ENCODE measurements at regions not wholly inside any gene's neighbourhood (a gene's known extent, or its start where the extent isn't known, plus 50 kb on each side); places are given as distances from the start of the nearest gene placed in this dataset.

DNA sequence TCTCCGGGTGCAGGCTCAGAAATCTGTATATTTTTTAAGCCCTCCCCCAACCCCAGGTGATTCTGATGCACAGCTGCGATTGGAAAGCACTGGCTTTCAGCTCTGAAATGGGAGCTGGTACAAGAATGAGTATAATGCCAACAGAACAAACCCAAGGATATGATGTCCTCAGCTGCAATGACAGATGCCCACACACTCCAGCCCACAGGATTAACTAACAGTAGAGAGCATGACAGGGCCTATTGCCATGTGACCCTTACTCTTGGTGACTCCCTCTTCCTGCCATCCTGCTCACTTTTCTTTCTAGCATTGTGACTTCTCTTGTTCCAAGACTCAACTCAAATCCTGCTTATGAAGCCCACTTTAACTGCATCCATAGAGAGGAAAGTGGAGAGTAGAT, 174.5 kb downstream of the FGF18 start:
- no peaks in the 10 kb centered on the region for H3K27me3 ChIP-seq (ENCODE audit: control insufficient read depth, insufficient read depth, low read length)
- no peak overlapping the region for H3K27ac ChIP-seq (ENCODE audit: low read depth, low read length)
- no peaks in the 10 kb centered on the region for H3K36me3 ChIP-seq (ENCODE audit: control insufficient read depth, insufficient read depth, low read length)
- no peaks in the 10 kb centered on the region for H3K9me3 ChIP-seq (ENCODE audit: control insufficient read depth, insufficient read depth, low read length)
- peaks cover 7% of the 10 kb centered on the region for H3K4me1 ChIP-seq (ENCODE audit: control insufficient read depth, insufficient read depth, low read length)
- H3K4me3 ChIP-seq (ENCODE audit: low read depth, low read length), result no peak overlapping the region
- H3K9ac ChIP-seq (ENCODE audit: low read depth, low read length), result no peak overlapping the region

DNA sequence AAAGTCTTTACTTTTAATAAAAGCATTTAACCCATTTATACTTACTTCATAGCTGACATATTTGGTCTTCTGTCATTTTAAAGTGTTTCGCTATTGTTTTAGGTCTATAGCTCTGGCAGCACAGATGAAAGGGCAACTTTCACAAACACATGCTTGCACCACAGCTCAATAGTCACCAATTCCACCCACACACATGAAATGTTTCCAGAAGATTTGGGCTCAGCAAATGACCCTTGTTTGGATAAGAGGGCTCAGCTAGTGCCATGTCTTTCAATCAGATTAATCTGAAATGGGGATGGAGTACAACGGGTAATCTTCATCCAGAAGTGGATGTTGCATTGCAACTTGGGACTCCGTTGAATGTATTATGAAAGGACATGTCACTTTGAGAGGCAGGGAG, 176.0 kb downstream of the FGF18 start:
- H3K4me3 ChIP-seq (ENCODE audit: low read depth, low read length), result no peak overlapping the region
- H3K9me3 ChIP-seq (ENCODE audit: control insufficient read depth, insufficient read depth, low read length), result no peaks in the 10 kb centered on the region
- no peaks in the 10 kb centered on the region for H3K27me3 ChIP-seq (ENCODE audit: control insufficient read depth, insufficient read depth, low read length)
- peaks cover 7% of the 10 kb centered on the region for H3K4me1 ChIP-seq (ENCODE audit: control insufficient read depth, insufficient read depth, low read length)
- no peaks in the 10 kb centered on the region for H3K36me3 ChIP-seq (ENCODE audit: control insufficient read depth, insufficient read depth, low read length)
- H3K9ac ChIP-seq (ENCODE audit: low read depth, low read length), result no peak overlapping the region
- H3K27ac ChIP-seq (ENCODE audit: low read depth, low read length), result no peak overlapping the region

DNA sequence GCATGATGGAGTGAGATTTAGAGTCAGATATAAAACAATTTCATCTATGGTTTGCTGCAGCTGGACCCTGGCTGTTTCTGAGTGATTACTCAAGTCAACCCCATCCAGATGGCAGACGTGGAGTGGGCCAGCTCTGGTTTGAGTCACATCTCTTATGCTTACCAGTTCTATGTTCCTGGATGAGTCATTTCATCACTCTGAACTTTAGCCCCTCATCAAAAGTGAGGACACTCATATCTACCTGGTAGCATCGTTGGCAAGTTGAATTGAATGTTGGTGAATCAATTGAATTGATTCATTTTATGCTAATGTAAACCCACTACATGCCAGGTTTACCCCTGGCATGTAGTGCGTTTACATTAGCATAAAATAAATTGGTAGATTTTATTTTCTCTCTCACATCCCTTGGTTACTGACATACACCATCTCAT, 176.4 kb downstream of the FGF18 start:
- Histone ChIP-seq H3K4me1 (ENCODE audit: control insufficient read depth, insufficient read depth, low read length) (peaks cover 7% of the 10 kb centered on the region), H3K4me3 (ENCODE audit: low read depth, low read length) (no peak overlapping the region), H3K27me3 (ENCODE audit: control insufficient read depth, insufficient read depth, low read length) (no peaks in the 10 kb centered on the region), H3K9me3 (ENCODE audit: control insufficient read depth, insufficient read depth, low read length) (no peaks in the 10 kb centered on the region), H3K36me3 (ENCODE audit: control insufficient read depth, insufficient read depth, low read length) (no peaks in the 10 kb centered on the region), H3K9ac (ENCODE audit: low read depth, low read length) (no peak overlapping the region), H3K27ac (ENCODE audit: low read depth, low read length) (no peak overlapping the region)

DNA sequence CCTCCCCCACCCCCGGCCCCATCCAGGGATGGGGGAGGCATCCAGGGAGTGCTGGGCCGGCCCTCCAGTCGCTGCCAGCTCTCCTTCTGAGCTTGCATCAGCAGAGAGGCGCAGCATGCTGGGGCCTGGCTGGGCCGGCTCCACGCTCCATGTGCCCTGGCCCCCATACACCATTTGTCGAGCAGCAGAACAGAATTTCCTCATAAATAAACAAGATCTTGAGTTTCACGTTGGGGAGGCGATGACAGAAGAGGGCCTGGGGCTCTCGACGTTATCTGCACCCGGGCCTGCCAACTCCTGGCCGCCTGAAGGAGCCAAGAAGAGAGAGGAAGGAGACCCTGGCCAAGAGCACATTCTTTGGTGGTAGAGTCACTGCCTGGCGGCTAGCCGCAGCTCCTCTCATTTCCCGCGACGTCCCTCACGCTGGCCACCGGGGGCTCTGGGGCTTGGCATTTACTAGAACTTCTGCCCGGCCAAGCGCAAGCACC, 177.0 kb downstream of the FGF18 start:
- no peak overlapping the region; the same call in 1 of the 2 replicates for H3K9ac ChIP-seq (ENCODE audit: low read depth, low read length)
- no peak overlapping the region for H3K4me3 ChIP-seq (ENCODE audit: low read depth, low read length)
- no peaks in the 10 kb centered on the region for H3K9me3 ChIP-seq (ENCODE audit: control insufficient read depth, insufficient read depth, low read length)
- H3K4me1 ChIP-seq (ENCODE audit: control insufficient read depth, insufficient read depth, low read length), result peaks cover 7% of the 10 kb centered on the region
- H3K36me3 ChIP-seq (ENCODE audit: control insufficient read depth, insufficient read depth, low read length), result no peaks in the 10 kb centered on the region
- peak overlapping the region; percentile 71 for H3K27ac ChIP-seq (ENCODE audit: low read depth, low read length)
- no peaks in the 10 kb centered on the region for H3K27me3 ChIP-seq (ENCODE audit: control insufficient read depth, insufficient read depth, low read length)

DNA sequence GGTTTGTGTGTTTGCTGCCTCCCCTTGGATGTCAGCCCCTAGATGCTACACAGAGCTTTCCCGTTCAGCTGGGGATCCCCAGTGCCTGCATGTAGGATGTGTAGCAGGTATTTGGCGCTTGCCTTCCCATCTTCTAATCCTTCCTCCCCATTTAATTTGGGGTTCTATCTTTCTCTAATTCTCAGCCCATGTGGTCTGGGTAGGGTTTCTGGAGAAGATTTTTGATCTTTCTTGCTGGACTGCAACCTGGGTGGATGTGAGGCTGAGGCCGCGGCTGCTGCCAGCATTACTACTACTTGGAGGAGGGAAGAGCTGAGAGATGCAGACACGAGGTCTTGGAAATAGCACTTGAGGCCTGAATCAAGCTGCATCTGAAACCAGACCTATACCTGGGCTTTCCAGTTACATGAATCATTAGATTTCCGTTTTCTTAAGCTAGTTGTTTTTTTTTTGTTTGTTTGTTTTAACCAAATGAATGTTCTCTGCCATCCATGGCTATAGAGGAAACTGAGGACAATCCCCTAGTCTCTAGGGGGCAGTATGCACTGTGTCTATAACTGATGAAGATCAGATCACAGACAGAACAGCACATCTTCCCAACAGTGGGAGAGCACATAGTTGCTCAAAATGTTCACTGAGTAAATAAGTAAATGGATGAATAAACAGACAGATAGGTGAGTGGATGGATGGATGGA, 178.6 kb downstream of the FGF18 start:
- no peaks in the 10 kb centered on the region for H3K36me3 ChIP-seq (ENCODE audit: control insufficient read depth, insufficient read depth, low read length)
- H3K9ac ChIP-seq (ENCODE audit: low read depth, low read length), result no peak overlapping the region
- H3K27me3 ChIP-seq (ENCODE audit: control insufficient read depth, insufficient read depth, low read length), result no peaks in the 10 kb centered on the region
- no peaks in the 10 kb centered on the region for H3K9me3 ChIP-seq (ENCODE audit: control insufficient read depth, insufficient read depth, low read length)
- H3K27ac ChIP-seq (ENCODE audit: low read depth, low read length), result no peak overlapping the region
- no peak overlapping the region for H3K4me3 ChIP-seq (ENCODE audit: low read depth, low read length)
- H3K4me1 ChIP-seq (ENCODE audit: control insufficient read depth, insufficient read depth, low read length), result peaks cover 7% of the 10 kb centered on the region

DNA sequence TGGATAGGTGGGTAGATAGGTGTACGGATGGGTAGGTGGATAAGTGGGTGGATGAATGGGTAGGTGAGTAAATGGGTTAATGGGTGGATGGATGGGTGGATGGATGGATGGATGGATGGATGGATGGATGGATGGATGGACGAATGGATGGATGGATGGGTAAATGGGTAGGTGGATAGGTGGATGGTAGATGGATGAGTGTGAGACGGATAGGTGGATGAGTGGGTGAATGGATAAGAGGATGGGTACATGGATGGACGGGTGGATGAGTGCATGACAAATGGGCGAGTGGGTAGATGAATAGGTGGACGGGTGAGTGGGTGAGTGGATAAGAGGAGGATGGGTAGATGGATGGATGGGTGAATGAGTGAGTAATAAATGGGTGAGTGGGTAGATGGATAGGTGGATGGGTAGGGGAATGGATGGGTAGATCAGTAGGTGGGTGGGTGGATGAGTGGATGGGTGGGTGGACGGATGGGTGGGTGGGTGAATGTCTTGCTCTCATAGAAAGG, 179.2 kb downstream of the FGF18 start:
- no peak overlapping the region for H3K4me3 ChIP-seq (ENCODE audit: low read depth, low read length)
- no peaks in the 10 kb centered on the region for H3K36me3 ChIP-seq (ENCODE audit: control insufficient read depth, insufficient read depth, low read length)
- H3K4me1 ChIP-seq (ENCODE audit: control insufficient read depth, insufficient read depth, low read length), result peaks cover 7% of the 10 kb centered on the region
- H3K9me3 ChIP-seq (ENCODE audit: control insufficient read depth, insufficient read depth, low read length), result no peaks in the 10 kb centered on the region
- no peak overlapping the region for H3K27ac ChIP-seq (ENCODE audit: low read depth, low read length)
- no peak overlapping the region for H3K9ac ChIP-seq (ENCODE audit: low read depth, low read length)
- H3K27me3 ChIP-seq (ENCODE audit: control insufficient read depth, insufficient read depth, low read length), result no peaks in the 10 kb centered on the region

DNA sequence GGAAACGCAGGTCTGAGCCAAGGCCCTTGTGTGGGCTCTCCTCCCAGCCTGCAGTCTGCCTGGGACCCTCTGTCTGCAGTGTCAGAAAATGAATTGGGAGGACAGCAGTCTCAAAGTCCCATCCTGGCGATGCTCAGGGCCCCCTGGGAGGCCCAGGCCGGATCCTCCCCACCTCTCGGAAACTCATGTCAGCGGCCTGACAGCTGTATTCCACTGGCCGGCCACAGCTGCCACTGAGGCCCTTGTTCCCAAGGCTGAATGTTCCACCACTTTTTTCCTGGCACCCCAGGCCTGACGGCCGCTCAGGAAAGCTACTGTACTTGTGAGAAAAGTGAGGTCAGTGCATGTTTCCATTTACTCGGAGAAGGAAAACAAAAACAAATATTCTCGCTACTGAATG, 180.0 kb downstream of the FGF18 start:
- no peaks in the 10 kb centered on the region for H3K9me3 ChIP-seq (ENCODE audit: control insufficient read depth, insufficient read depth, low read length)
- no peaks in the 10 kb centered on the region for H3K27me3 ChIP-seq (ENCODE audit: control insufficient read depth, insufficient read depth, low read length)
- H3K4me3 ChIP-seq (ENCODE audit: low read depth, low read length), result no peak overlapping the region
- no peak overlapping the region for H3K9ac ChIP-seq (ENCODE audit: low read depth, low read length)
- no peaks in the 10 kb centered on the region for H3K36me3 ChIP-seq (ENCODE audit: control insufficient read depth, insufficient read depth, low read length)
- peaks cover 7% of the 10 kb centered on the region for H3K4me1 ChIP-seq (ENCODE audit: control insufficient read depth, insufficient read depth, low read length)
- H3K27ac ChIP-seq (ENCODE audit: low read depth, low read length), result no peak overlapping the region

DNA sequence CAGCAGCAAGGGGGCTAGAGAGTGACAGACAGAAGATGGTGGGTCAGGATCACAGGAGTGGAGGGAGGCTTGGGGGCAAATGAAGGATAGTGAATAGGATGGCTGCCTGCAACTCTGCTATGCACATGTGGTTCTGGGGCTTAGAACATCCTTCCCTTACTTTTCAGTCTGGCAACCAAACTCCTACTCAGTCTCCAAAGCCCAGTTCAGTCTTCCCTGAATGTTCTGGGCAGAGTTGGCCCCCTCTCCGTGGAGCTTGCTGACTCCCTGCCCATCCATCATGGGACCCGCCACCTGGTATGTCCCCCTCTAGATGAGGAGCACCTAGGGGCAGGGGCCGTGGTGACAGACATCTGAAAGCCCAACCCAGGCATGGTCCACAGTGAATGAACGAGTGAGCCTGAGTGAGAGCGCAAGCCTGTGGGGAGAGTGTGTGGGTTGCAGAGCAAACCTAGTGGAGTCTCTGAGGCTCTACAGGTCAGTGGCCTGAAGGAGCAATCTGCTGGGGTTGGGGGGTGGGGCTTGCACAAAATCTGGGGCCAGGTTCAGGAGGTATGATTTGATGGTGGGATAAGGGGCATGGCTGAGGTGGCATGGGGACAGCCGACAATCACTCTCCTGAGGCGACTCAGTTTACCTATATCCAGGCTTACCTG, 180.6 kb downstream of the FGF18 start:
- Histone ChIP-seq H3K4me3 (ENCODE audit: low read depth, low read length) (no peak overlapping the region), H3K9ac (ENCODE audit: low read depth, low read length) (no peak overlapping the region), H3K27ac (ENCODE audit: low read depth, low read length) (no peak overlapping the region), H3K4me1 (ENCODE audit: control insufficient read depth, insufficient read depth, low read length) (peaks cover 7% of the 10 kb centered on the region), H3K27me3 (ENCODE audit: control insufficient read depth, insufficient read depth, low read length) (no peaks in the 10 kb centered on the region), H3K36me3 (ENCODE audit: control insufficient read depth, insufficient read depth, low read length) (no peaks in the 10 kb centered on the region), H3K9me3 (ENCODE audit: control insufficient read depth, insufficient read depth, low read length) (no peaks in the 10 kb centered on the region)

DNA sequence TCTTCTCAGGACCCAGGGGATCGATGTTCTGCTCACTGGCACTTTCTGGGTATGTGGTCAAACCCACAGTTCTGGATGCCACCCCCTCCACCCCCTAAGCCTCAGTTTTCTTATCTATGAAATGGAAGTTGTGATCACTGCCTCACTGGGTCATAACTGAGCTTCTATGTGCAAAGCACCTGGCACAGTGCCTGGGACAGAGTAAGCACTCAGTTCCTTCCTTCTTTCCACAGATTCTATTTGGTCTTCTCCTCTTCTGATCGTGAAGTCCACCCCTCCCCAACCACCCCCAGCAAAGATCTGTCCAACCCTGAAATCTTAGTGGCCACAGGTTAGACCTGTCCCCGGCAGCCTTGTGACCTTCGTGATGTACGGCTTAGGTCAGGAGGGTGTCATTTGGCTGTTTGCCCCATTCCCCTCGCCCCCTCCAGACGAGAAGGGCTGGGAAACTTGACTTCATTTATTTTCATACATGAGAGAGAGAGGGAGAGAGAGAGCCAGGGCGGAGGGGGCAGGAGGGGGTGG, 181.4 kb downstream of the FGF18 start:
- H3K4me3 ChIP-seq (ENCODE audit: low read depth, low read length), result no peak overlapping the region
- peaks cover 7% of the 10 kb centered on the region for H3K4me1 ChIP-seq (ENCODE audit: control insufficient read depth, insufficient read depth, low read length)
- H3K36me3 ChIP-seq (ENCODE audit: control insufficient read depth, insufficient read depth, low read length), result no peaks in the 10 kb centered on the region
- H3K9ac ChIP-seq (ENCODE audit: low read depth, low read length), result no peak overlapping the region
- no peak overlapping the region for H3K27ac ChIP-seq (ENCODE audit: low read depth, low read length)
- H3K9me3 ChIP-seq (ENCODE audit: control insufficient read depth, insufficient read depth, low read length), result no peaks in the 10 kb centered on the region
- H3K27me3 ChIP-seq (ENCODE audit: control insufficient read depth, insufficient read depth, low read length), result no peaks in the 10 kb centered on the region

DNA sequence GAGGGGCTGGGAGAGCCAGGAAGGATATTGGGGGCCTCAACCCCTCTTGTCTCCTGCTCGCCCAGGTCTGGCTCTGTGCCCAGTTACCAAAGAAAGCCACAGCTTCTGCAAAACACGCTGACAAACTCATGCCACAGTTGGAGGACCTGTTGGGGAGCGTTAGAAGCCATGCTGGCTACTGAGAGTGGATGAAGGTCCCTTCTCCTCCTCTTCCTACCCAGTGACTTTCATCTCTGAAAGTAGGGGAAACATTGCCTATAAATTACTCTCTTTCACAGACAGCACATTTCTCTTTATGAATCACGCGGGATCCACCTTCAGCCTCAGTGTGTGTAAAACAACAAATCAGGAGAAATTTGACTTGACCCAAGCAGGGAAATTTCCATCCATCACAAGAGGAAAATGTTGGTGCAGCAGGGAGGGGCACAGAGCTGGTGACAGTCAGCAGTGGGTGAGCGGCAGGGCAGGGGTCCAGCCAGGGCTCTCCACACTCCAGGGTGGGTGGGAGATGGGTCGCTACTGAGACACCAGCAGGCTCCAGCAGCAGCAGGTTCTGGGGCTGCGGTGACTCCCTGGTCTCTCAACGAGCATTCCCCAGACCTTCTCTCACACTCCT, 181.9 kb downstream of the FGF18 start:
- H3K36me3 ChIP-seq (ENCODE audit: control insufficient read depth, insufficient read depth, low read length), result no peaks in the 10 kb centered on the region
- peaks cover 2% of the 10 kb centered on the region; the same call in 1 of the 2 replicates for H3K9me3 ChIP-seq (ENCODE audit: control insufficient read depth, insufficient read depth, low read length)
- H3K27ac ChIP-seq (ENCODE audit: low read depth, low read length), result no peak overlapping the region
- H3K9ac ChIP-seq (ENCODE audit: low read depth, low read length), result no peak overlapping the region
- H3K27me3 ChIP-seq (ENCODE audit: control insufficient read depth, insufficient read depth, low read length), result no peaks in the 10 kb centered on the region
- H3K4me3 ChIP-seq (ENCODE audit: low read depth, low read length), result no peak overlapping the region
- H3K4me1 ChIP-seq (ENCODE audit: control insufficient read depth, insufficient read depth, low read length), result peaks cover 2% of the 10 kb centered on the region

DNA sequence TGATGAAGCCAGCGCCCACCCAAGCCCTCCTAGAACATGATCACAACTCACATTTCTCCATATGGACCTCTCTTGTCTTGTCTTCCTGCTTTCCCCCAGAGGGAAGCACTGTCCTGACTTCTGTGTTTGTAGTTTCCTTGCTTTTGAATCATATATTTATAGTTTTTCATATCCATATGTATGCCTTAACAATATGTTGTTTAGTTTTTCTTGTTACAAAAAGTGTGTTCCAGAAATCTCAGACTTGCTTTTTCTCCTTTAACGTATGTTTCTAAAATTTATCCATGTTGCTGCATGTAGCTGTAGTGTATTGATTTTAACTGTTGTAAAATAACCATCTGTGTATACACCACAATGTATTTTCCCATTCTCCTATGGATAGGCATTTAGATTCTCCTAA, 182.0 kb upstream of the SMIM23 start:
- H3K36me3 ChIP-seq (ENCODE audit: control insufficient read depth, insufficient read depth, low read length), result no peaks in the 10 kb centered on the region

More for the DNA sequence above, 182.0 kb upstream of the SMIM23 start:
- no peak overlapping the region for H3K9ac ChIP-seq (ENCODE audit: low read depth, low read length)
- H3K9me3 ChIP-seq (ENCODE audit: control insufficient read depth, insufficient read depth, low read length), result peaks cover 4% of the 10 kb centered on the region; the same call in 1 of the 2 replicates
- no peak overlapping the region for H3K27ac ChIP-seq (ENCODE audit: low read depth, low read length)
- H3K27me3 ChIP-seq (ENCODE audit: control insufficient read depth, insufficient read depth, low read length), result no peaks in the 10 kb centered on the region
- H3K4me1 ChIP-seq (ENCODE audit: control insufficient read depth, insufficient read depth, low read length), result no peaks in the 10 kb centered on the region
- no peak overlapping the region for H3K4me3 ChIP-seq (ENCODE audit: low read depth, low read length)
